ENCODE measurements at regions not wholly inside any gene's neighbourhood (a gene's known extent, or its start where the extent isn't known, plus 50 kb on each side); places are given as distances from the start of the nearest gene placed in this dataset.

DNA sequence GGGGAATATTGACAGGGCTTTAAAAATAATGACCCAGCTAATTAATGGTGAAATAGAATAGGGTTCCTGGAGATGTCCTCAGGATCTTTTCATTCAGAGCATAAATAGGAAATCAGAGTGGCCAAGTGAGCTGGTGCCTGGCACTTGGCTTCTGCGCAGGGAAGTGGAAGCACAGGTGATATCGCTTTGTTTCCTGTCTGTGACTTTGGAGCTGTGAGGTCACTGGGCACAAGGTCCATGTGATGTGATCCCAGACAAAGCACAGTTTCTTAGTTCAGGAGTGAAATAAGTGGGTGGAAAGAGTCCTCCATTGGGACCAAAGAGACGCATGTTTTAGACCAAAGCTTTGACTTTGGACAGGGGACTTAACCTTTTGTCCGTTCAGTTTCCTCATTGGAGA lies 338.3 kb downstream of the CYRIA start:
- no peaks in the 10 kb centered on the region for H3K36me3 ChIP-seq (ENCODE audit: low read length)
- no peaks in the 10 kb centered on the region for H3K9me3 ChIP-seq (ENCODE audit: insufficient read depth, low read length)
- no peak overlapping the region for H3K27ac ChIP-seq (ENCODE audit: low read depth, low read length)
- no peak overlapping the region for H3K4me2 ChIP-seq (ENCODE audit: low read depth, low read length, poor library complexity, severe bottlenecking)
- H3K9ac ChIP-seq (ENCODE audit: low read length), result no peak overlapping the region
- H2AFZ ChIP-seq (ENCODE audit: low read depth, low read length, severe bottlenecking), result no peak overlapping the region
- H3K27me3 ChIP-seq (ENCODE audit: low read length), result no peaks in the 10 kb centered on the region
- no peaks in the 10 kb centered on the region for H3K79me2 ChIP-seq (ENCODE audit: insufficient read depth, low read length)
- TF ChIP-seq, protein P1, sequence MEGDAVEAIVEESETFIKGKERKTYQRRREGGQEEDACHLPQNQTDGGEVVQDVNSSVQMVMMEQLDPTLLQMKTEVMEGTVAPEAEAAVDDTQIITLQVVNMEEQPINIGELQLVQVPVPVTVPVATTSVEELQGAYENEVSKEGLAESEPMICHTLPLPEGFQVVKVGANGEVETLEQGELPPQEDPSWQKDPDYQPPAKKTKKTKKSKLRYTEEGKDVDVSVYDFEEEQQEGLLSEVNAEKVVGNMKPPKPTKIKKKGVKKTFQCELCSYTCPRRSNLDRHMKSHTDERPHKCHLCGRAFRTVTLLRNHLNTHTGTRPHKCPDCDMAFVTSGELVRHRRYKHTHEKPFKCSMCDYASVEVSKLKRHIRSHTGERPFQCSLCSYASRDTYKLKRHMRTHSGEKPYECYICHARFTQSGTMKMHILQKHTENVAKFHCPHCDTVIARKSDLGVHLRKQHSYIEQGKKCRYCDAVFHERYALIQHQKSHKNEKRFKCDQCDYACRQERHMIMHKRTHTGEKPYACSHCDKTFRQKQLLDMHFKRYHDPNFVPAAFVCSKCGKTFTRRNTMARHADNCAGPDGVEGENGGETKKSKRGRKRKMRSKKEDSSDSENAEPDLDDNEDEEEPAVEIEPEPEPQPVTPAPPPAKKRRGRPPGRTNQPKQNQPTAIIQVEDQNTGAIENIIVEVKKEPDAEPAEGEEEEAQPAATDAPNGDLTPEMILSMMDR (IDR thresholded peaks at IDR 0.05; ENCODE audit: insufficient read depth, low read length, poor library complexity, severe bottlenecking), result no peak
- TF ChIP-seq EZH2phosphoT487 (conservative IDR thresholded peaks at IDR 0.05; ENCODE audit: low read length), result no peak
- H3K4me3 ChIP-seq (ENCODE audit: insufficient read depth, low read length, poor library complexity, severe bottlenecking), result no peak overlapping the region
- no peaks in the 10 kb centered on the region for H3K9me2 ChIP-seq (replicated peaks; ENCODE audit: insufficient read depth, low read length)
- H4K20me1 ChIP-seq (ENCODE audit: low read depth, low read length), result no peaks in the 10 kb centered on the region
- no peaks in the 10 kb centered on the region for H3F3A ChIP-seq (ENCODE audit: insufficient read depth)

DNA sequence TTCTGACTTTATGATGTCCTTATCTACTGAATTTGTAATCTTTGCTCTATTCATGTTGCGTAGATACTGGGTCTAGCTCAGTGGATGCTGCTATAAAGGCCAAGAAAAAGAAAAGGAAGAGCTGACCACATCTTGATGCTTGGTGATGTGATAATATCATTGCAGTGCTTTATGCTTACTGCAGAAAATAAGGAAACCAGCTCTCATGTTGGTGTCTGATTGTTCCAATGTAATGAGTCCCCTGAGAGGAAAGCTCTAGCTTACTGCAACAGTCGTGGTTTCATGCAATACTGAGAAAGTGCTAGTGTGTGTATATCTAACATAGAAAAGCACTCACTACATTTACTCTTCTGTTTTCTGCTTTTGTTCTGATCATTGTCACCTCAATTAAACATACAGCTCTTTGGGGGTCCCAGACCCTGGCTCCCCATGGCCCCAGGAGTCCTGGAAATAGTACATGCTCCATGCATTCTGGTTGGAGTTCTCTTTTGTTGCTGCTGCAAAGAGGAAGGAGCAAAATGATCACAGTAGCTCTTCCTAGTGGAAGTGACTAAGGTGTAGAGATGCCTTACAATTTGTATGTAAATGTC lies 338.8 kb downstream of the CYRIA start:
- no peak overlapping the region for H3K9ac ChIP-seq (ENCODE audit: low read length)
- H3K9me3 ChIP-seq (ENCODE audit: insufficient read depth, low read length), result no peaks in the 10 kb centered on the region
- H3K27me3 ChIP-seq (ENCODE audit: low read length), result no peaks in the 10 kb centered on the region
- no peak overlapping the region for H2AFZ ChIP-seq (ENCODE audit: low read depth, low read length, severe bottlenecking)
- no peaks in the 10 kb centered on the region for H3K79me2 ChIP-seq (ENCODE audit: insufficient read depth, low read length)
- no peak overlapping the region for H3K4me2 ChIP-seq (ENCODE audit: low read depth, low read length, poor library complexity, severe bottlenecking)
- no peaks in the 10 kb centered on the region for H4K20me1 ChIP-seq (ENCODE audit: low read depth, low read length)
- no peaks in the 10 kb centered on the region for H3K9me2 ChIP-seq (replicated peaks; ENCODE audit: insufficient read depth, low read length)
- TF ChIP-seq, protein P1 (IDR thresholded peaks at IDR 0.05; ENCODE audit: insufficient read depth, low read length, poor library complexity, severe bottlenecking), result no peak
- TF ChIP-seq EZH2phosphoT487 (conservative IDR thresholded peaks at IDR 0.05; ENCODE audit: low read length), result no peak
- no peaks in the 10 kb centered on the region for H3K36me3 ChIP-seq (ENCODE audit: low read length)
- no peak overlapping the region for H3K4me3 ChIP-seq (ENCODE audit: insufficient read depth, low read length, poor library complexity, severe bottlenecking)
- H3K27ac ChIP-seq (ENCODE audit: low read depth, low read length), result no peak overlapping the region
- H3F3A ChIP-seq (ENCODE audit: insufficient read depth), result no peaks in the 10 kb centered on the region

DNA sequence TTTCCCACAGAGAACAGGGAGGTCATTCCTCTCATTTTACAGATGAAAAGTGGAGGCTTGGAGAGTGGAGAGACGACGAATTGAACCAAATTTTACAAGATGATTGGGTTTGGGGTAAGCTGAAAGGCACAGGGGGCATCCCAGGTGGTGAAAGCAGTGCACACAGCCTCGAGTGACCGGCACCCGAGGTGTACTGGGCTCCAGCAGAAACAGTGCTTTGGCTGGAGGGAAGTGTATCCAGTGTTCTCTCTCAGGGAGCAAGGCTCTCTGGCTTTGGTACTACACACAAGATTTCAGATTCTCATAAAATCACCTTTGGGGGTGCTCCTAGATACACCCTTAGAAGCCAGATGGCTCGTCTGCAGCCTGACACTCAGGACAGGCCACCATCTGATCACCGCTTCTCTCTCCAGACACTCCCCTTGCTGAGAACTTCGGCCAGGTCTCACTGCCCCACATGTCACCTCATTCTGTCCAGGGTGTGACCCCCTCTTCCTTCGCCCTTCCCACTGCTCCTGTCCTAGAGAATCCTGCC lies 339.6 kb downstream of the CYRIA start:
- Histone ChIP-seq H3K27ac (ENCODE audit: low read depth, low read length) (no peak overlapping the region), H3K9me2 (replicated peaks; ENCODE audit: insufficient read depth, low read length) (no peaks in the 10 kb centered on the region), H3K9me3 (ENCODE audit: insufficient read depth, low read length) (no peaks in the 10 kb centered on the region), H3K36me3 (ENCODE audit: low read length) (no peaks in the 10 kb centered on the region), H3K27me3 (ENCODE audit: low read length) (no peaks in the 10 kb centered on the region), H4K20me1 (ENCODE audit: low read depth, low read length) (no peaks in the 10 kb centered on the region), H3K9ac (ENCODE audit: low read length) (no peak overlapping the region), H3K4me3 (ENCODE audit: insufficient read depth, low read length, poor library complexity, severe bottlenecking) (no peak overlapping the region), H3K79me2 (ENCODE audit: insufficient read depth, low read length) (no peaks in the 10 kb centered on the region), H3F3A (ENCODE audit: insufficient read depth) (no peaks in the 10 kb centered on the region), H2AFZ (ENCODE audit: low read depth, low read length, severe bottlenecking) (no peak overlapping the region), H3K4me2 (ENCODE audit: low read depth, low read length, poor library complexity, severe bottlenecking) (no peak overlapping the region)
- no peak for TF ChIP-seq EZH2phosphoT487 (conservative IDR thresholded peaks at IDR 0.05; ENCODE audit: low read length)
- TF ChIP-seq, protein P1 (IDR thresholded peaks at IDR 0.05; ENCODE audit: insufficient read depth, low read length, poor library complexity, severe bottlenecking), result no peak
